GM18499 (cell line): ENCODE measurements at regions not wholly inside any gene's neighbourhood (a gene's known extent, or its start where the extent isn't known, plus 50 kb on each side); places are given as distances from the start of the nearest gene placed in this dataset.

ENCODE experiments used
- ATAC-seq: cut with Tn5 transposase; IDR thresholded peaks from one replicate; pipeline ENCODE4 v1.9.1; 2021; ENCODE audit warnings: moderate number of reproducible peaks; ENCODE audit not compliant: insufficient read depth, unreplicated experiment

GRCh38 chr11:119550053-119550752 lies 127.2 kb upstream of the THY1 start:
- ATAC-seq = no peak

GRCh38 chr11:119547511-119547910 lies 124.5 kb upstream of the THY1 start:
- no peak for ATAC-seq

GRCh38 chr11:119545978-119546915 lies 123.3 kb upstream of the THY1 start:
- ATAC-seq = no peak

- ATAC-seq = no peak
Observed at GRCh38 chr11:119540370-119541125, 117.6 kb upstream of the THY1 start.

GRCh38 chr11:119539583-119539982 lies 116.6 kb upstream of the THY1 start:
- ATAC-seq = no peak

- no peak for ATAC-seq
Observed at GRCh38 chr11:119538753-119539152, 115.8 kb upstream of the THY1 start.

GRCh38 chr11:119537306-119538253 lies 114.6 kb upstream of the THY1 start:
- no peak for ATAC-seq

- ATAC-seq = no peak
Observed at GRCh38 chr11:119536801-119537200, 113.8 kb upstream of the THY1 start.

GRCh38 chr11:119533921-119534736 lies 111.2 kb upstream of the THY1 start:
- no peak for ATAC-seq

- ATAC-seq = no peak
Observed at GRCh38 chr11:119533462-119533861, 110.5 kb upstream of the THY1 start.

- no peak for ATAC-seq
Observed at GRCh38 chr11:119532551-119532950, 109.6 kb upstream of the THY1 start.

GRCh38 chr11:119531623-119532022 lies 108.7 kb upstream of the THY1 start:
- ATAC-seq = no peak

GRCh38 chr11:119531056-119531455 lies 108.1 kb upstream of the THY1 start:
- ATAC-seq = no peak

GRCh38 chr11:119530509-119530908 lies 107.5 kb upstream of the THY1 start:
- ATAC-seq = no peak

GRCh38 chr11:119529936-119530335 lies 107.0 kb upstream of the THY1 start:
- ATAC-seq = no peak

- ATAC-seq = no peak
Observed at GRCh38 chr11:119529063-119529845, 106.3 kb upstream of the THY1 start.

GRCh38 chr11:119525867-119526196 lies 102.9 kb upstream of the THY1 start:
- no peak for ATAC-seq

GRCh38 chr11:119525180-119525866 lies 102.4 kb upstream of the THY1 start:
- no peak for ATAC-seq
